Spleen (tissue), 11 donors: ENCODE measurements at regions not wholly inside any gene's neighbourhood (a gene's known extent, or its start where the extent isn't known, plus 50 kb on each side); places are given as distances from the start of the nearest gene placed in this dataset.

Source experiments
- DNase-seq: peaks from one replicate; pipeline ENCODE4 v3.0.0-alpha.2; 2020
- H3K27ac ChIP-seq, 8 donors: fragments of 200-600 bp; sonication (generic) in 7 of 8; 1 replicate in 4 of 8; 2 replicates in 4 of 8; pipeline versions ENCODE4 v1.5.0 to v1.8.0; 2016 to 2021; ENCODE audit warnings: inconsistent platforms in 4 of 8, mild to moderate bottlenecking in 4 of 8, moderate library complexity in 1 of 8
- H3K27me3 ChIP-seq, 7 donors: fragments of 200-600 bp; sonication (generic) in 6 of 7; replicated peaks in 1 of 7; 1 replicate in 4 of 7; 2 replicates in 3 of 7; pipeline versions ENCODE4 v1.5.0 to v1.8.0; 2016 to 2021; ENCODE audit warnings: inconsistent platforms in 3 of 7, mild to moderate bottlenecking in 1 of 7
- H3K36me3 ChIP-seq, 6 donors: fragments of 200-600 bp; sonication (generic) in 5 of 6; 1 replicate in 4 of 6; 2 replicates in 2 of 6; pipeline versions ENCODE4 v1.5.0 to v1.8.0; 2016 to 2021; ENCODE audit warnings: inconsistent platforms in 2 of 6
- H3K4me1 ChIP-seq, 6 donors: fragments of 200-600 bp; sonication (generic) in 5 of 6; 1 replicate in 3 of 6; 2 replicates in 3 of 6; pipeline versions ENCODE4 v1.5.0 to v1.8.0; 2016 to 2021; ENCODE audit warnings: inconsistent platforms in 3 of 6
- H3K4me3 ChIP-seq, 8 donors: fragments of 200-600 bp; sonication (generic) in 7 of 8; 1 replicate in 4 of 8; 2 replicates in 4 of 8; pipeline versions ENCODE4 v1.5.0 to v1.8.0; 2016 to 2021; ENCODE audit warnings: inconsistent platforms in 4 of 8, mild to moderate bottlenecking in 4 of 8, moderate library complexity in 2 of 8
- H3K9me3 ChIP-seq, 8 donors: fragments of 200-600 bp; sonication (generic) in 7 of 8; 1 replicate in 4 of 8; 2 replicates in 4 of 8; pipeline versions ENCODE4 v1.5.0 to v1.8.0; 2016 to 2021; ENCODE audit warnings: inconsistent platforms in 4 of 8
- POLR2A ChIP-seq, 3 donors: fragments of 450-650 bp; IDR thresholded peaks; one replicate each; pipeline ENCODE4 v1.5.1; 2017; ENCODE audit warnings: antibody characterized with exemption in 3 of 3, mild to moderate bottlenecking in 1 of 3
- POLR2AphosphoS5 ChIP-seq, 3 donors: sonication (generic); formaldehyde crosslinking; IDR thresholded peaks; one replicate each; pipeline ENCODE4 v1.5.1; 2017; ENCODE audit warnings: antibody characterized with exemption in 3 of 3
- WGBS, 5 donors: extraction: QIAGEN DNeasy Blood & Tissue Kit in 3 of 5; methylation state at CpG; one replicate each; pipeline versions ENCODE4 v1.1.5 to v1.1.7; 2013 to 2018; 5-methylcytosine and 5-hydroxymethylcytosine counted together
- intact Hi-C: fragments of 100-400 bp; cut with DNase I; formaldehyde crosslinking; loops from one replicate; pipeline ENCODE4 v1.15.0; 2023; ENCODE audit warnings: low total_unique reads
- TF ChIP-seq, protein P1 (sequence below), 11 experiments: fragments of 200-600 bp in 7 of 11; fragments of 450-650 bp in 4 of 11; sonication (generic) in 4 of 11; IDR thresholded peaks in 8 of 11; conservative IDR thresholded peaks in 3 of 11; 1 replicate in 7 of 11; 2 replicates in 4 of 11; pipeline versions ENCODE4 v1.4.0 to v1.8.0; 2016 to 2021; ENCODE audit warnings: antibody characterized with exemption in 11 of 11, inconsistent platforms in 4 of 11, mild to moderate bottlenecking in 1 of 11
- donor health status: healthy with polysubstance abuse.
- donor health status: DM: no; HTN: no; CAD: no; lungs with moderate emphysema.
- donor health status: DM: no; HTN: no; CAD: no.
- donor health status: Bipolar disorder and iron deficiency.
- donor health status: healthy.
- donor health status: DM: no; HTN: no; CAD: no.
- donor health status: DM: yes; HTN: yes; CAD: no.

DNA sequence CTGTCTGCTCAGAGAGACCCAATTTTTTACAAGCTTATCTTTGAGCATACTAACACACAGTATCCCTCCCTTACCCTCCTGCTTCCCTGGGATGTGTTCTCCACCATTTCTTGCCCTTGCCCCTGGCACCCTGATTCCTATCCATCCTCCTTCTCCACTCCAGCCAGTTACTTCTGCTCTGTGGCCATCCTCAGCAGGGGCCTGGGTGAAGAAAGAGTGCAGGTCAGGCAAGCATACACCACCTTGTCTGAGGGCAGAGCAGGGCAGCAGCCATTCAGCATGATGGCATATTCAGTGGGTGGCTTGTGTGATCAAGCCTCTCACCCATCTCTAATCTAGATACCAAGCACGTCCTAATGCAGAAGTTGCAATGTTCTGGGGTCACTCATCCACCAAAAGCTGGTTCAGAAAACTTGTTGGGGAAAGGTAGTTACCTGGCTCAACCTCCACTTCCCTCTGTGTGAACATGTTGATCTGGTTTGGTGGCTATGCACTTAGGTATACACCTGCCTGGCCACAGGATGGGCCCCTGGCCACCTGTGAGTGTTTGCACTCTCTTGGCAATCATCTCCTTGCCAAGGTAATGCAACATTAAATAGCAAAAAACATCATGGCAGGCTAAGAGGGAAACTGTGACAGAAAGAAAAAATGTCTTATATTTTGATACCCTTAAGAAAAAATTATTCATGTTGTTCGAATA is 900.3 kb upstream of the MIR17HG start:
- no peak overlapping the region for H3K4me3 ChIP-seq
- no peak overlapping the region for H3K27ac ChIP-seq
- H3K4me1 ChIP-seq, result no peaks in the 10 kb centered on the region
- no peak for DNase-seq
- peaks cover 0 to 16% (median 0%) of the 10 kb centered on the region in 8 donors for H3K9me3 ChIP-seq
- 77 to 83% (median 78%) methylated on average over 2 of the region's 2 CpGs for WGBS, 5 donors
- intact Hi-C loops, result no loop called here
- H3K36me3 ChIP-seq, result no peaks in the 10 kb centered on the region
- H3K27me3 ChIP-seq, result no peaks in the 10 kb centered on the region
- TF ChIP-seq, protein P1, sequence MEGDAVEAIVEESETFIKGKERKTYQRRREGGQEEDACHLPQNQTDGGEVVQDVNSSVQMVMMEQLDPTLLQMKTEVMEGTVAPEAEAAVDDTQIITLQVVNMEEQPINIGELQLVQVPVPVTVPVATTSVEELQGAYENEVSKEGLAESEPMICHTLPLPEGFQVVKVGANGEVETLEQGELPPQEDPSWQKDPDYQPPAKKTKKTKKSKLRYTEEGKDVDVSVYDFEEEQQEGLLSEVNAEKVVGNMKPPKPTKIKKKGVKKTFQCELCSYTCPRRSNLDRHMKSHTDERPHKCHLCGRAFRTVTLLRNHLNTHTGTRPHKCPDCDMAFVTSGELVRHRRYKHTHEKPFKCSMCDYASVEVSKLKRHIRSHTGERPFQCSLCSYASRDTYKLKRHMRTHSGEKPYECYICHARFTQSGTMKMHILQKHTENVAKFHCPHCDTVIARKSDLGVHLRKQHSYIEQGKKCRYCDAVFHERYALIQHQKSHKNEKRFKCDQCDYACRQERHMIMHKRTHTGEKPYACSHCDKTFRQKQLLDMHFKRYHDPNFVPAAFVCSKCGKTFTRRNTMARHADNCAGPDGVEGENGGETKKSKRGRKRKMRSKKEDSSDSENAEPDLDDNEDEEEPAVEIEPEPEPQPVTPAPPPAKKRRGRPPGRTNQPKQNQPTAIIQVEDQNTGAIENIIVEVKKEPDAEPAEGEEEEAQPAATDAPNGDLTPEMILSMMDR (IDR thresholded peaks at IDR 0.05 in 8 of 11, conservative IDR thresholded peaks at IDR 0.05 in 3 of 11), result no peak
- TF ChIP-seq POLR2AphosphoS5 (IDR thresholded peaks at IDR 0.05) (no peak), POLR2A (IDR thresholded peaks at IDR 0.05) (no peak)

DNA sequence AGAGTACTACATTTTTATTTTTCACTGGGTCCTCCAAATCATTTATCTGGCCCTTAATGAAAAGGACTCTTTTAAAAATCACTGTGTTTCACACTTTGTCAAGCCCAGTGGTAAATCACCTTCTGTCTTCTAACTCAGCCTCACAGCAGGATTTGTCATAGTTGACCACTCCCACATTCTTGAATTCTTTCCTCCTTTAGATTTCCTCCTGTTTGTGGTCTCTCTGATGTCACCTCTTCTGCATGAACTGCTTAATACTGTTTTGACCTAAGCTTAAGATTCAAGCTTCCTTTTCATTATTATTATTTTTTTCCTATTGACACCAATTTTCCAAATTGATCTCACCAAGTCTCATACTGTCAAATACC is 899.8 kb upstream of the MIR17HG start:
- H3K36me3 ChIP-seq, result no peaks in the 10 kb centered on the region
- DNase-seq, result no peak
- no peak for TF ChIP-seq POLR2A (IDR thresholded peaks at IDR 0.05)
- no peak overlapping the region for H3K27ac ChIP-seq
- no peaks in the 10 kb centered on the region for H3K4me1 ChIP-seq
- no peak overlapping the region for H3K4me3 ChIP-seq
- peaks cover 0 to 16% (median 0%) of the 10 kb centered on the region in 8 donors for H3K9me3 ChIP-seq
- no peaks in the 10 kb centered on the region for H3K27me3 ChIP-seq
- intact Hi-C loops, result no loop called here

- DNase-seq, result no peak
- Histone ChIP-seq H3K9me3 (peaks cover 0 to 16% (median 0%) of the 10 kb centered on the region in 8 donors), H3K27ac (no peak overlapping the region), H3K4me1 (no peaks in the 10 kb centered on the region), H3K4me3 (no peak overlapping the region), H3K27me3 (no peaks in the 10 kb centered on the region), H3K36me3 (no peaks in the 10 kb centered on the region)
- WGBS, 5 donors, result 67 to 80% (median 73%) methylated on average over 2 of the region's 2 CpGs
- TF ChIP-seq POLR2A (IDR thresholded peaks at IDR 0.05), result no peak
- no peak for TF ChIP-seq POLR2AphosphoS5 (IDR thresholded peaks at IDR 0.05)
- TF ChIP-seq, protein P1 (IDR thresholded peaks at IDR 0.05 in 8 of 11, conservative IDR thresholded peaks at IDR 0.05 in 3 of 11), result no peak
- intact Hi-C loops, result no loop called here
Measured at GRCh38 chr13:90448466-90449037, 898.9 kb upstream of the MIR17HG start.

GRCh38 chr13:90453342-90453741 is 894.1 kb upstream of the MIR17HG start:
- intact Hi-C loops, result no loop called here
- Histone ChIP-seq H3K9me3 (peaks cover 0 to 10% (median 0%) of the 10 kb centered on the region in 8 donors), H3K36me3 (no peaks in the 10 kb centered on the region), H3K4me3 (no peak overlapping the region), H3K27me3 (no peaks in the 10 kb centered on the region), H3K27ac (no peak overlapping the region), H3K4me1 (no peaks in the 10 kb centered on the region)
- no peak for DNase-seq
- TF ChIP-seq POLR2AphosphoS5 (IDR thresholded peaks at IDR 0.05) (no peak), POLR2A (IDR thresholded peaks at IDR 0.05) (no peak)
- TF ChIP-seq, protein P1 (IDR thresholded peaks at IDR 0.05 in 8 of 11, conservative IDR thresholded peaks at IDR 0.05 in 3 of 11), result no peak
- 83 to 97% (median 90%) methylated on average over 3 of the region's 3 CpGs for WGBS, 5 donors
